HG02571 (cell line): ENCODE measurements at regions not wholly inside any gene's neighbourhood (a gene's known extent, or its start where the extent isn't known, plus 50 kb on each side); places are given as distances from the start of the nearest gene placed in this dataset.

Experiments used
- ATAC-seq: cut with Tn5 transposase; IDR thresholded peaks from one replicate; pipeline ENCODE4 v1.9.1; 2021; ENCODE audit warnings: mild to moderate bottlenecking, moderate library complexity; ENCODE audit not compliant: unreplicated experiment

DNA sequence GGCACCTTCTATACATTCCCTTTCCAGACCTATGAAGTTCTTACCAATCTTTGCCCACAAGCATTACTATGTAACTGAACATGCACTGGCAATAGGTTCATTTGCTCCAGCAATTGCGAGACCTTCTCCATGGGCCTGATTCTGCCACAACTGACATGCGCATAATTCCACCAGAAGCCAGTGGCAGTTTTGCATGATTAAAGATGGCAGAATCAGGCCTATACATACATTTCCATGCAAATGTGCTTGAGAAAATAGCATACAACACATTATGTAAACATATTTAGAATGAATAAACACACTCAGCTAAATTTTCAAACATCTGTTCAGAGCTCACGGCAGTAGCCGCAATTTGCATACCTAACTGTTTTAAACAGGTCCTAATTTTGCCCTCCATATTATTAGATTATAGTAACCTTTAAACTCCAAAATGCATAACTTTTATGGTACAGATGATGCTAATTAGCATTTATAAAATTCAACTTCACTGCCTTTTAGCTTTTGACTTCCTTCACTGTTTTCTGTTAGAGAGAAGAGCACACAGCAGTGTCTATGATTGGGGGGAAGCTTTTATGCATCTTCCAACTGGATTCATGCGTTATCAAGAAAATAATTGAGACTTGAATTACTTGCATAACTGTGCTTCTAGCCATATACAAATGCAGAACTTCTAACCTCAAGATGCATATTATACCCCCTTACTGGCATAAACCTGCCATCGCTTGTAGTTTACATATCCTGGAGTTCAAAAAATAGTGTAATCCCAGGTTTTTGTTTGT lies 155.3 kb upstream of the CDH19 start:
- ATAC-seq, result no peak

DNA sequence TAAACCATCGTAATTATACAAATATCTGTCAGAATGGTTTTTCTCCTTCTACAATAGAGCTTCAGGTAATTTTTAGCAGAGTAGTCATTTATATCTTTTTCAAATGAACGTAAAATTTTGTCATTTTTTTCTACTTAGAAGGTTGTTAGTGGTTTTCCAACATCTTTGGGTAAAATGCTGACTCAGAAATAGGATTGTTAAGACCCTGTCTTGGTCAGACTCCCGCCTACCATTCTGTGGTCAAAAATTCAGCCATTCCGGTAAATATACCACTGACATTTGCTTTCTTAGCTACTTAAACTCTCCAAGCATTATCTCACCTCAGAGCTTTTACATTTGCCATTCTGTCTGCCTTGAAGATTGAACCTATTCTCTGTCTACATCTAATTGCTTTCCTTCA lies 154.1 kb upstream of the CDH19 start:
- ATAC-seq, result no peak

- no peak for ATAC-seq
These were observed 150.4 kb upstream of the CDH19 start for GRCh38 chr18:66754335-66754734.

DNA sequence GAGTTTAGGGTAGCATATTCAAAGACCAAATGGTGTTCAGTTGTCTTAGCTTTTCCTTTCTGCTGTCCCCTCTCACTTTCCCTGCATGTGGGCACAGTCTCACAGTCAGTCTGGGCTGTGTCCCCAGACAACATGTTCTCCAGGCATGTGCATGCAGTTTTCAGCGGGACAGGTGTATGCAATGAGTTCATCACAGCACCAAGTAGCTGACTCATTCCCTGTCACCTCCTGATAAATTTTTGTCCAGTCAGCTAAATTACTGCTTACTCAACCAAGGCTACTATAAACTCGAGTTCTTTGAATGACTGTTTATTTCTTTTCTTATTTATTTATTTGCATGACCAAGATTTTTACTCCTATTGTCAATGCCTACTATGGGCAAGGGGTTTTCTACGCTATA lies 148.8 kb upstream of the CDH19 start:
- no peak for ATAC-seq

GRCh38 chr18:66749481-66750035 lies 145.7 kb upstream of the CDH19 start:
- ATAC-seq, result no peak

DNA sequence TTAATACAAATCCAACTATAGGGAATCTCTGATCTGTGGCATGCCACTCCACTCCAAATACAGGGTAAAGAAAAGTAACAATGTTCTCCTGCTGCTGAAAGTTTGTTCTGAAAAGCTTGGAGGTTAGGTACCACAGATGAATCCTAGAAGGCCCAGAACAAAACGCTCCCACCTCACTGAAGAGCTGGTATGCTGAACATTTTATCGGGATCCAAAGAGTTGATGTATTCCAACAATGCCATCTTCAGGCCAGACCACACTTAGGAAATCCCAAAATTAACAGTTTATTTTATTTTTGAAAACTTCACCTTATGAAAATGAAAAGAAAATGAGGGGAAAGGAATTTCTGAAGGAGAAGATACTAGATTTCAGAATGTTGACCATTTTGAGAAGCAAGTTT lies 145.1 kb upstream of the CDH19 start:
- ATAC-seq, result no peak

GRCh38 chr18:66742832-66743231 lies 138.9 kb upstream of the CDH19 start:
- ATAC-seq, result no peak

DNA sequence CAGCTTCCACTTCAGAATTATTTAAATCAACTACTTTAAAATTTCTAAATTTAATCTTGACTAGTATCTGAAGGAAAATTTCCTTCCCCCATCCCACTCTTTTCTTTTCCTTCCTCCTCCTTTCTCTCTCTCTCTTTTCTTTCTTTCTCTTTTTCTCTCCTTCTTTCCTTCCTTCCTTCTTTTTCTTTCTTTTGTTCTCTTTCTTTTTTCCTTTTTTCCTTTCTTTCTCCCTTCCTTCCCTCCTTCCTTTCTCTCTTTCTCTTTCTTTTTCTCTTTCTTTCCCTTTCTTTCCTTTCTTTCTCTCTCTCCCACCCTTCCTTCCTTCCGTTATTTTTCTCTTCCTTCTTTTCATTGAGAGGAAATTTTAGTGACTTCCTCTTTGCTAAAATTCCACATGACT lies 132.0 kb upstream of the CDH19 start:
- ATAC-seq, result no peak

GRCh38 chr18:66734451-66734850 lies 130.6 kb upstream of the CDH19 start:
- ATAC-seq, result no peak

DNA sequence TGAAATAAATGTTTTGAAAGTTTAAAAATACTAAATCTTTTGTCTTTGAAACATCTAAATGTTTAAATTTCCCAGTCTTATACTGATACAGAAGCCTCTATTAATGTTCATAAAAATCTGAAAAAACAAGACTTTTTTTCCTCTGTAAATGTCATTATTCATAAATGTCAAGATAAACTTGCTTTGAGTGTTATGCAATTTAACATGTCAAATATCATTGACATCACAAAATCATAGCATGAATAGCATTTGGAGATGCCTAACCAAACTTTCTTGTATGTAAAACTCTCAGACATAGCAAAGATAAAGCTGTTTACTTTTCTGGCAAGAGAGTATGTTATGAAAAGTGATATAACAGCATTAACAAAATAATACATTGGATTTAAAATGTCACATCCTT lies 128.0 kb upstream of the CDH19 start:
- ATAC-seq, result no peak

- ATAC-seq, result no peak
These were observed 125.8 kb upstream of the CDH19 start for GRCh38 chr18:66729442-66730239.

GRCh38 chr18:66728951-66729350 lies 125.1 kb upstream of the CDH19 start:
- ATAC-seq, result no peak

- no peak for ATAC-seq
These were observed 124.1 kb upstream of the CDH19 start for GRCh38 chr18:66727991-66728390.

DNA sequence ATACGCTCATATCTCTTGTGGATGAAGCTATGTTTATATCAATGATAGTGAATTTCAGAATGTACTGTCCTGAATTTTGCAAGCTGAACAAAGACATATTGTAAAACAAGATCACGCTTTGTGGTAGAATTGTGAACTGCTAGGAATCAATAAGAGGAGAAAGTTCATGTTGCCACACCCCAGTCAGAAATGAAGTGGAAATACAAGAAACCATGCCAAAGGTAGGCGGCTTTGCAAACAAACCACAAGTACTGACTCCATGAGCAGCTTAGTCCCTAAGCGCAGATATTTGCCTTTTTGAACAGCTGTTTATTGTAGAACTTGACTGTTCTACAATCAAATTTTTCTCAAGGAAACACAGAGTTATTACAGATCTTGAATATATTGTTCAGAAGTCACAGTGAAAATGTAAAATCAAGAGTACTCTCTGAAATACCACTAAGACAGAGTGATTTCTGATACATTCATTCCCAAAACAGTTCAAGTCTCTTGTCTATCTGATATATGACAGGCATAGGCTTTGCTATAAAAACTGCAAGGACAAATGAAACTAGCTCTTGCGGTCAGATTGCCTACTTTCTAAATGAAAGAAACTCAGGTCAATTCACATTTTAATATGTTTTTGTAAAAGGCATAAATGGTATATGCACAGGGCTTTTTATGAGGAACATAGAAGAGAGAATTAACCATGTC lies 120.9 kb upstream of the CDH19 start:
- no peak for ATAC-seq

GRCh38 chr18:66722671-66723070 lies 118.8 kb upstream of the CDH19 start:
- ATAC-seq, result no peak

GRCh38 chr18:66708646-66709045 lies 104.8 kb upstream of the CDH19 start:
- no peak for ATAC-seq

- ATAC-seq, result no peak
These were observed 103.6 kb upstream of the CDH19 start for GRCh38 chr18:66707473-66707872.

- no peak for ATAC-seq
These were observed 91.4 kb upstream of the CDH19 start for GRCh38 chr18:66695281-66695680.

DNA sequence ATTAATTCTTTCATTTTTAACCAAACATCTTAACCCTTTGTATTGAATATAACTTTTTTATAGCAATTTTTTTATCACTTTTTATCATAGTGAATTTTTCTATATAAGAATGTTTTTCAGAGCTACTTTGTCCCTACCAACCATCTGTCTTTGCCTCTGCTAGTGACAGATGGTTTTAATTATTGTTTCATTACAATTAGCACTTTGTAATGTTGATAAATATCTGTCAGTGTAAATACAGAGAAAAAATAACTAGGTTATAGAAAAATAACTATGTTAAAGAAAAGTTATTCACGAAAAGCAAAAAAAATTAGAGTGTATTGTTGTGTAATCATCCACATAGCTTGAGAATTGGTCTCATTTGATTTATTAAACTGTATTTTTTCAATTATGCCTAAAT lies 91.0 kb upstream of the CDH19 start:
- no peak for ATAC-seq

DNA sequence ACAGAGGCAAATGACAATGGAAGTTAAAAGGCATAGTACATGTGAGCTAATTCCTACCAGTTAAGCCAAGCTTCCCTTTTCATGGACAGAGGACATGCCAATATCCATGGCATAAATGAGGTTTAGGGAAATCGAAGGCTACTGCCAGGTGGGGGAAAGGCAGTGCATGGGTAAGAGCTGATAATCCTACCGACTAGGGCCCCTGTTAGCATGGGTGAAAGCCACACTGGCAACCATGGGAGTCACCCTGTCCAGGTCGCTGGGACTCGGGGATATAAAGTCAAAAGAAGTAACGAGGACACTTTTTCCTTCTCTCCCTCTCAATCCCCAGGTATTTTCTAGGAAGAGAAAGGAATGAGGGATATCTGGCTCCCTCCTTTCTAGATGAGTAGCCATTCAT lies 83.7 kb upstream of the CDH19 start:
- ATAC-seq, result no peak

DNA sequence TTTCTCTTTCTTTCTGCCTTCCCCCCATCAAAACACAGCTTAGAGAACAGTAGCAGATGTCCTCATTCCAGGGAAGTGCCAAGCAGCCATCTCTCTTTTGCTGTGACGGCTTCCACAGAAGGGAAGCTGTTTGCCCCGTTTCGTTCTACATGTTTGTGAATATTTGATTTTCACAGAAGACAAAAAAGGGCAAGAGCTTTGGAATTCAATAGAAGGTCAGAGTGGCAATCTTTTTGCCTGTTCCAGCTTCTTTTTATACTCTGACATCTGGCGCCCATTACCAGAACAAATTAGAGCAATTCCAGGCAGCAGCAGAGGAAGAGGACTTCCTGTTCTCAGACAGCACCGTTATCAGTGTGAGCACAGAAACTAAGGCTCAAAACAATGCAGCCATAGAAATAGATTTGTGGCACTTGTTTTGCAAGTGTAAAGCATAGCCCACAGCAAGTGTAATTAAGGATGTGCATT lies 79.0 kb upstream of the CDH19 start:
- ATAC-seq, result no peak
